GM21576 (cell line): ENCODE measurements at regions not wholly inside any gene's neighbourhood (a gene's known extent, or its start where the extent isn't known, plus 50 kb on each side); places are given as distances from the start of the nearest gene placed in this dataset.

Experiments used
- ATAC-seq: cut with Tn5 transposase; IDR thresholded peaks from one replicate; pipeline ENCODE4 v1.9.1; 2021; ENCODE audit warnings: mild to moderate bottlenecking, moderate library complexity; ENCODE audit not compliant: unreplicated experiment

DNA sequence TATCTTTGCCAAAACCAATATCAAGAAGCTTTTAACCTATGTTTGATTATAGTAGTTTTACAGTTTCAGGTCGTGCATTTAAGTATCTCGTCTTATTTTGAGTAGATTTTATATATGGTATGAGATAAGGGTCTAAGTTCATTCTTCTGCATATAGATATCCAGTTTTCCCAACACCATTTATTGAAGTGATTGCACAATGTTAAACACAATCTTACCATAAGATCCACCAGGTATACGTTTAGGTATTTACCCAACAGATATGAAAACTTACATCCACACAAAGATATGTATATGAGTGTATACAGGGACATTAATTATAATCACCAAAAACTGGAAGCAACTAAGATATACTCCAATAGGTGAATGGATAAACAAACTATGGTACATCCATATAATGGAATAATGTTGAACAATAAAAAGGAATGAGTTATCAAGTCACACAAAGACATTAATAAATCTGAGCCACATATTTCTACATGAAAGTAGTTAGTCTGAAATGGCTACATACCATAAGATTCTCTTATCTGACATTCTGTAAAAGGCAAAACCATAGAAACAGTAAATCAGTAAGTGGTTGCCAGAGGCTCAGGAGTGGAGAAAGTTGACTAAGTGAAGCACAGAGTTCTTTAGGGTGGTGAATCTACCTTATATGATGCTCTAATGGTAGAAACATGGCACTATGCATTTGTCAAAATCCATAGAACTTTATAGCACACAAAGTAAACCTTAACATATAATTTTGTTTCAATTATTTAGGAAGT, 222.6 kb downstream of the NUAK1 start:
- ATAC-seq = no peak

DNA sequence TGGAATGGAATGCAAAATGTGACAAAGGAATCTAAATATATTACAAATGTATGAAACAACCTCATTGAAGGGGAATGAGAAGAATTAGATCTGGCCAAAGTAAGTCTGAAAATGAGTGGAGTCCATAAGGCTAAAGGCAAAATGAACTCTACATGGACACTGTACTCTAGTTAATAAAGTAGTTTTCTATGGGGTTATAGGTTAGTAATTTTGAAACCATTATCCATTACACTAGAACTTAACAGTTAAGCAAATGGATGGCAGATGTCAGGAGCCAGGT, 222.1 kb downstream of the NUAK1 start:
- no peak for ATAC-seq

DNA sequence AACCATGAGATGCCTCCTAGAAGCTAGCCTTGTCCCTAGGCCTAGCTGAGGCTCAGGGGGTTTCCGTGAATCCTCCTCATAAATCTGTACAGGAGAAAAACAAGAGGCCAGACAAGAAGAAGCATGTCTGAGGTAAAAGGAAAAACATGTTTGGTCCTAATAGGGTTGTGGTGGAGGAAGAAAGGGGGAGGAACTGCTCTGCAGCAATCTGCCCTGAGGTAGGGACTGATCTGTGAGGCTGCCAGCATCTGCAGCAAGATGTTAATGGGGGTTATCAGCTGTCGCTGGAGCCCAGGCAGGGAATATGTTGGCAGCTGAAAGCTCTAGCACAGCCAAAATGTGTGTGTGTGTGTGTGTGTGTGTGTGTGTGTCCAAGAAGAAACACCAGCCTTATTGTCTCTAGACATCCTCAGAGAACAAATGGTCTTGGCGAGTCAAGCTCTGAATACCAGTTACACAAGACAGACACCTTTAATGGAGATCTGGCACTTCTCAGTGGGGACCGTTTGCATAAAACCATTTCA, 218.5 kb downstream of the NUAK1 start:
- no peak for ATAC-seq

DNA sequence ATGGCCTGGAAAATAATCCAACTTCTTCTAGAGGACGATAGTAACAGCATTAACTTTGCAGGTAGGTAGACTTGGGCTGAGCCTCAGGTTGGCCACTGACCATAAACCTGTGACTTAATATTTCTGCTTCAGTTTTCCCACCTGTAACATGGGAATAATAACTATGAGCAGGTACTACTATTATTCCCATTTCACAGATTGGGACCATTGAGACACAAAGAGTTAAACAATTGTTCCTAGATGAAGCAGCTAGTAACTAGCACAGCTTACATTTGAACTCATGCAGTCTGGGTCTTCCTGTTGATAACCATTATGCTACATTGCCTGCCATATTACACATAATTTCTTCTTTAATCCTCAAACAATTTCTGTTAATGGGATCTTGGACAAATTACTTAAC, 217.7 kb downstream of the NUAK1 start:
- ATAC-seq = no peak

DNA sequence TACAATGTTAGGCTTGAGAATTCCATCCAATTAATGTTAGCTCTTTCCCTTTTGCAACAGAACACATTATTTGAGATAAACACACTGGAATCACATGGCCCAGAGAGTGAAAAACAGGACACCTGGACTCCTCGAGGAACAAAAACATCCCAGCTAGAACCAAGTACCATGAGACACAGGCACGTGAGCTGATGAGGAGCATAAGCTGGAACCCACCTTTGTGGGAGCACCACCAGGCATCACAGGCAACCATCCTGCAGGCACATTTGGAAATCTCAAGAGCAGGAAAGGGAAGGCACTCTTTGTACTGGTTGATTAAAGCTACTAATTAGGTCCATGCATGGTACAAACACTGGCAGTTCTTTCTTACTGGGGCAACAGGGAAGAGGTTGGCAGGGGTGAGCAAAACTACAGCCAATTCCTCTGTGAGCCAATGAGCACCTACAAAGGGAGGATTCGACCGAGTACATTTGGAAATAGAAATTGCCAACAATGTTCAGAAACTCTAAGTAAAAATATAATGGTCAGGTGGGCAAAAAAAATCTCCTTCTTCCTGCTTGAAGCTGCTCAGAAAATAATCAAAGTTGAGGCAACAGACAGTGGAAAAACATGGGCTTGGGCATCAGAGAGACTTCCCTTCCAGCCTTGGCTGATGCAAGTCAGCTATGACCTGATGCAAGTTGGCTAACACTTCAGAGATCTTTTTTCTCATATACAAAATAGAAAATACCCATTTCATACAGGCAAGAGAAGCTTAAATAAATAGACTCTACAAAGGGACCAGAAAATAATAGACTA, 216.7 kb downstream of the NUAK1 start:
- ATAC-seq = no peak

DNA sequence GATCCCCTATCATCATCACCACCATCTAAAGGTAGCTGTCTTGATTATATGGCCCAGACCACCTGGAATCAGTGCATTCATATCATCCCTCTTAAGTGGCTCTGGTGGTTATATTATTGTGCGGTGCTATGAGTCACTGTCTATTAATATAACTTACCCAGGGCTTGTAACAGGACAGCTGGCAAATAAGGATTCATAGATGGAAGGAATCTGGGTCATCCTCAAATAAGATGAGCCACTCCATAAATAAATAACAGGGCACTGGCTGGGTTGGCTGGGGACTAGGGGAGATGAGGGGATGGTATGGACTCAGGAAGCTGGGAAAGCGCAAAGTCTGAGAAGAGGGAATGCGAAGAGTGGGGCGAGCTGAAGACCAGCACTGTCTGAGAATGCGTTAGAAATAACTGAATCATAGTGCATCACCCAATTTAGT, 216.1 kb downstream of the NUAK1 start:
- ATAC-seq = no peak

DNA sequence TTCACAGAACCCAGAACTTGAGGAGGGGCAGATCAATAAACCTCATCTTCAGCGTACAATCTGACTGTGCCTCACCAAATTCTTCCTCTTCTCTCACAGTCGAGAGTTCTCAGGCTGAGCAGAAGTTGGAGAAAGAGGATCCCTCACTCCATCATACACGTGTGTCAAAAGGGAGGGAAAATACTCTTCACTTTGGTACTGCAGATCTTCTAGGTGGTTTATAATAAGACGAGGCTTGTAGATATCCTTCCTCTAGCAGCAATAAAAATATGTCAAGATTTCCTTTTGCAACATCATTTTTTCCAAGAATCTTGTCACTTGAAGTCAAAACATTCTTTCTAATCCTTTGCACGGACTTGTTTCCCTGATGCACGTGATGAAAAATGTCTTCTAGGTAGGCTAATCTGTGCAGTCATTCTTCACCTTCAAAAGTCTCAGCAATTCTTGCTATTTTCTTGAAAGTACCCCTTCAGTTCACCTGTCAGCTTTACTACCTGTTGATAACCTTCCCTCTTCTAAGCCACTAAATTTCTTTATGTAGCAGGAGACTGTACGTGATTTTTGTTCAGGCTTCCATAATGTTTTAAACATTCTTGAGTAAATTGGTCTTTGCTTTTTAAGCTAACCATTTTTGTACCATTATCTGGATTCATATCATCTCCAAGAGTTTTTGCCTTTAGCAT, 214.1 kb downstream of the NUAK1 start:
- ATAC-seq = no peak

DNA sequence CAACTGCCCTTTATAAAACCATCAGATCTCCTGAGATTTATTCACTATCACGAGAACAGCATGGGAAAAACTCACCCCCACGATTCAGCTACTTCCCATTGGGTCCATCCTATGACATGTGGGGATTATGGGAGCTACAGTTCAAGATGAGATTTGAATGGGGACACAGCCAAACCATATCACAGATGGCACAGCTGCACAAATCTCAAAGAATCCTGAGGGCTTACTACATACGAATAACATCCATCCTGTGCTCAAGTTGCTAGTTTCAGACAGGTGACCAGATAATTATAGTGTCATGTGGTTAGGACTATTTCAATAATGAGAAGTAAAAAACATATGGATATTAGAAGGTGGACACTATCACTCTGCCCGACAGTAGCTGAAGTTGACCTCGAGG, 211.2 kb downstream of the NUAK1 start:
- no peak for ATAC-seq

DNA sequence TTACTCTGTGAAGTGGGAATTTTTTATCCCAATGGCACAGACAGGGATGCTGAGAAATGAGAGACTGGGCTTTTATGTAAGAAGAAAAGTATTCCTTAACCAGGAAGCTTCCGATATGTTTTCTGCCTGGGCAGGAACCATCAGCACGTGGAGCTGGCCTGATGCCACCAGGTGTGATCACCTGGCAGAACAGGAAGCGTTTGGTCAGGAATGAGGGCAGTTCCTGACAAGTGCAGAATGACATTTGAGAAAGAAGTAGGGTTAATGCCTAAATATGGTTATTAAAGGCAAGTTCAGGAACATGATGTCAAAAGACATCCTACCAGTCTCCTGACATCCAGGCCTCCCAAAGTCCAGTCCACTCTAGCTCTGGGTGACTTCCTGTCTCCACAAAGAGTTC, 210.3 kb downstream of the NUAK1 start:
- ATAC-seq = no peak

DNA sequence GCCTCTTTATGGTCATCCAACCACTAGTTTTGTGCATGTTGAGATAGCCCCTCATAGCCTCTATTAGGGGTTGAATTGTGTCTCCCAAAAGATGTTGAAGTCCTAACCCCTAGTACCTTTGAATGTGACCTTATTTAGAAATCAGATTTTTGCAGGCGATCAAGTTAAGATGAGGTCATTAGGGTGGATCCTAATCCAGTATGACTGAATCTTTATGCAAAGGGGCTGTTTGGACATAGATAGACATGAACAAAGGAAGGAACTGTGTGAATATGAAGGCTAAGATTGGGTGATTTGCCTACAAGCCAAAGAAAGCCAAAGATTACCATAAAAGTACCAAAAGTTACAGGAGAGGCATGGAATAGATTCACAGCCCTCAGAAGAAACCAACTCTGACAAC, 209.6 kb downstream of the NUAK1 start:
- no peak for ATAC-seq

DNA sequence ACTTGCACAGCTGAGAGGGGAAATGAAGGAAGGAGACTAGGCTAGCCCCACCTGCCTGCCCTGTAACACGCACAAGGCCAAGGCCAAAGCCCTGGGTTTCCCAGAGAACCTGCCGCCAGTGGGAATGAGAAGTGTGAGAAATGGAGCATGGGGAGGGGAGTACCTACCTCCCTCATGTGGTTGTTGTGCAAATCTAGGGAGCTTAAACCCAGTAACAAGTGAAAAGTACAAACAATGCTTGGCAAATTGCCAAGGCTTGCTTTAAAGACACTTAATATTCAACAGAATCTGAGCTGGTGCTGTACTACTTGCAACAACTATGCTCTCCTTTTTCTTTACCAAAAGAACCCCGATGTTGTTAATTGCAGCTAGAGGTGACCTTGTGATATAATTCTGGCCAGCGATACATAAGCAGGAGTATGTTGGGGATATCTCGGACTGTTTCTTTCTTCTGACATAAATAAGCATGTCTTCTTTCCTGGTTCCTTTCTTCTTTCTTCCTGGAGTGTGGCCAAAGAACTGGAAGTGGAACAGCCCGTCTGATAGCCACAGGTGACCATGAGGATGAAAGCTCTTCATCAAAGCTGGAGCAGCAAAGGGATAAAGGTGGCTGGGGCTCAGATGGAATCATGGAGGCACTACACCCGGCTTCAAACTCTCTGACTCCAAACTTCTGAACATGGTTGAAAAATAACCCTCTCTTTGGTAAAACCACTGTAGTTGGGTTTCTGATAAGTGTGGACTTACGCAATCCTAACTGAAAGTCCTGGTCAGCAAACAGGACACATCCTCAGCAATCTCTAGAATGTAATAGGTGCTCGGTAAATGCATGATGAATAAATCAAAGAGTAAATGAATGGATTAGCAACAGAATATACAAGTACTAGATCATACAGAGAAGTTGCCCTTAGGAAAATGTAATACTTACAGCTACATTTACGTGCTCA, 207.9 kb downstream of the NUAK1 start:
- no peak for ATAC-seq

DNA sequence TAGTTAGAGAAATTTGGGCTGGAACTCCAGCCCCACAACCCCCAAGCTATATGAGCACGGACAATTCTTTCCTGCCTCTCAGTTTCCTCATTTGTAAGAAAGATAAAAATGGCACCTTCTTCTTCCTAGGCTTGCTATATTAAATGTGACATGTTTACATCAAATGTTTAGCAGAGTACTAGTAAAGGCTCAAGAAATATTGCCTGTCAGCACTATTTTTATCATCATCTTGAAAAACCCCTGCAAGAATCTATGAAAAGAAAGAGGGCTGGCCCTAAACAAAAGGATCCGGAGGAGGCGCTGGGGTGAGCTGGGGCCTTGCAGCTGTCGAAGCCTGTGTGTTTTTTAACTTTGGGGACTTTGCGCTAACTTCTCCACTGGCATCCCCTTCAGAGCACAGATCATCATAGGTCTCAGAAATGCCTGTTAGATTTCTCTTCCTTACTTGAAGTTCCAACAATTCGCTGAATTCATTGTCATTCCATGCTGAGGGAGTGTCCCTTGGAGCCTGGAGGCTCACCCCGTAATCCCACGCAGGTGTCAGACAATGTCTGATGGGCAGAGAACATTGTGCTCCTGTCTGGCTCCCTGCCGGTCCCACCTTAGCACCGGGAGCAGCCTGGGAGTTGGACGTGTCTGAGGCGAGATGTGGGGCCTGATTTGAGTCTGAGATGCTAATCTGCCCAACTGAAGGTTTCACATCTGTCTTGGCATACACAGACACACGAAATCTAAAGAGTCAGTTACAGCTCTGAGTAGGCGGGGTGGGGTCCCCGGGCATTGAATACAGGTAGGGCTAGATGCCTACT, 206.8 kb downstream of the NUAK1 start:
- ATAC-seq = no peak

DNA sequence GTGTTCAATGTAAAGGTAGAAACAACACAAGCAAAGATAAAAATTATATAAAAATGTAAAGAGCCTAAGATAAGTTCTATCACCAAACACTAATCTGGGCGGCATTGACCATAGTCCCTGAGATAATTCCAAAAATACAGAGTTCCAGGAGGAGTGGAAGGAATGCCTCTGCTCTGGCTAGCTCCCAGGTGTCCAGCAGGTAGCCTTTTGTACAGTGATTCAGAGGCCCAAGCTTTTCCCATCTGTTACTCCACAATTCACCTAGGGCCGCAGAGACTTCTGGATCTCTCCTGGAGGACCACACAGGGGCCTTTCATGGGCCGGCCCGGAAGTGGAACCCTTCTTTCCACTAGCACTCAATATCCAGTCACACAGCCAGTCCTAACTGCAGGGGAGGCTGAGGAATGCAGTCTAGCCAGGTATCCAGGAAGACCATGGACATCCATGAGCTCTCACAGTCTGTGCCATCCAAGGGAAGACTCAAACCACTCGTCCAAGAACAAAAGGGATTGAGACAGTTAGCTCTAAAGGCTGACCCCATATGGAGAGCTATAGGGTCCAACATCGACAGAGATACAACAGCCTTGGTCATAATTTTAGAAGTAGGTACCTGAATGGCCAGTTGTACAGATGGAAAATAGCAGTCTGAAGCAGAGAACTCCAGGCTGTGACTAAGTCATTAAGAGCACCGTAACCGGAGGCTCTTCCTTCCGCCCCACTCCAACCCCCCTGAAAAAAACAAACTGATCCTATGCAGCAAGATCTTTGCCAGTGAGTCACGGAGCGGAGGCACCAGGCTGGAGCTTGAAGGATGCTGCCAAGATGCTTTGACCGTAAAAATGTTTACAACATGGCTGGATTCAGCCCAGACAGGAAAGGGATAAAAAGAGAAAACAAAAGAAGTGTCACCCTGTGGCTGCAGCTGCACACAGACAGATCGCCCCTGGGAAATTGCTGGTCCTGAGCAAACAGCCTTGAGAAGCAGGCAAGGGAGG, 204.8 kb downstream of the NUAK1 start:
- no peak for ATAC-seq

DNA sequence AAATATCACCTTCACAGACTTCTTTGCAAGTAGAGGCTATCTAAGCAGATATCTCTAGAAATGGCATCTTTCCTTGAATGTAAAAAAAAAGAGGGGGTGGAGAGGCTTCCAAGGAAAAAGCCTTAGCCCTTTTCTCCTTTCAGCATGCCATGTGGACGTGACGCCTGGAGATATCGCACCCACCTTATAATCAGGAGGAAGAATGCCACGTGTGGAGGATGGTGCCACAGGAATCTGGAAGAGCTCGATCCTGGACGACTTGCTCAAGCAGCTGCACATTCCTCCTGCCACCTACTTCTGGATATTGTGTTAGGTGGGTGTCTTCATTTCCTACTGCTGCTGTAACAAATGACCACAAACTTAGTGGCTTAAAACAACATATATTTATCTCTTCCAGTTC, 203.6 kb downstream of the NUAK1 start:
- ATAC-seq = no peak

DNA sequence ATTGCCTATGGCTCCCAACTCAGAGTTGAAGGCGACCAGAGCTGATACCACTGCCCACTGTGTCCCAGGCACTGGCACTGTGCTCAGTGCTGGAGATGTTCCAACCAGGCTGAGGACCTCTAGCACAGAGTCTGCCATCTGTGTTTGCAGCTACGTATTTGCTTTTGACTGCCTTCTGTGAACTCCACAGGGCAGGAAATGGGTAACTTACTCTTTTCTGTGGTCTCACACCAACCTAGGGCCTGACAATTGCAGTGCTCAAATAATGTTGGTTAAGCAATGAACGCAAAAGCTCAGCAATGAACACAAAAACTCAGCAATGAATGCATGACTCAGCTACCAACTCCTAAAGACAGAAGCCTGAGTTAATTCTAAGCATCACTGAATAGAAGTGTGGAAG, 202.8 kb downstream of the NUAK1 start:
- ATAC-seq = no peak

DNA sequence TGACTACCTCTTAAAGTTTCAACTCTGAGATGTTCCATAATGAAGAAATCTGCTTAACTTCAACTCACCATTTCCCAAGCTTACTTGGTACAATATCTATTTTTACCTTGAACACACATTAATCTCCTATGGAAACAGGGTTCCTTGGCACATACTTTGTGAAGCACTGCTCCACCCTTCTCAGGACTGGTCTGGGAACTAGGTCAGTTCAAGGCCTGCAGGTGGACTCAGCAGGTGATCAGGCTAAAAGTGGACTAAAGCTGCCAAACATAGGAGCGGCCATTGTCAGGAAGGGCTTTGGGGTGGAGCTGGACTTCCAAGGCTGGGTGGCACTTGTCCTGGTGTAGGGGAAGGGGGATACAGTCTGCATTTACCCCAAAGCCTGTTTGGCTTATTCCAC, 202.3 kb downstream of the NUAK1 start:
- ATAC-seq = no peak

DNA sequence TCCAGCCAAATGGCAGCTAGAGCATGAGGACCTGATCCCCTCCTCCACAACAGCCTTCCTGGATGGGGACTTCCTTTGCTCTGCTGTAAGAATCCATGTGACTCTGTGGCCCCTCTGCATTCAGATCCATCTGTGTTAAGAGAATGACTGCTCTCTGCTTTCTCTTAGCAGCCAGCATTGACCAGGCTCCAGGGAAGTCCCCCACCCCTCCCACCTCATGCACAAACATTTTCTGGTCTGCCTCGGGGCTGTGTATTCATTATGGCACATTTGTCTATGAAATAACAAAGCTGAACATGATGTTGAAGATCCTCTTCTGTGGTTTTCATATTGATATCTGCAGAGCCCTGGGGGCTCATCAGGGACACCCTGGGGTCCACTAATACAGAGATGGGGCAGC, 201.7 kb downstream of the NUAK1 start:
- no peak for ATAC-seq

DNA sequence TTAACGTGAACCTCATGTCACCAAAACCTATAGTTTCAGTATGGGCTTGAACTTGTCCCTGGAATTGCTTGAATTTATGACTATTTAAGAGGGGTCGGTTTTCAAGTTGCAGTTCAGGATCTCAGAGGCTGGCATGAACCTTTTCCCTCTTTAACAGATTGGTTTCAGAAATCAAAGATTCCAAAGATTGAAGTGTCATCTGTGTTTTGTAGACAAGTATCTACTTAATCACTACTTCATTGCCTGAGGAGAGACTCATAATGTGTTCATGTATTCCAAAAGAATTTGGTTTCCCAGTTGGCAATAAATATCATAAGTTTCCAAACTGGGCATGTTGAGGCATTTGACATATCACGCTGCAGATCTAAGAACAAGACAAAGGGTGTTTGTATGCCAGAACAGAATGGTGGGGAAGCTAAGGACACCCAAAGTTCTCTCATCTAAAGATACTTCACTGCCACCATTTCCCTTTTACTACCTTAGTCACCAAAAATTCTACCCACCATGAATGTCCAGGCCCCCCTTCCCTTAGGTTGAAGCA, 199.5 kb downstream of the NUAK1 start:
- no peak for ATAC-seq
